GM23248 (cell line): ENCODE measurements at regions not wholly inside any gene's neighbourhood (a gene's known extent, or its start where the extent isn't known, plus 50 kb on each side); places are given as distances from the start of the nearest gene placed in this dataset.

Experiments used
- EZH2 ChIP-seq: fragments of 200-600 bp; sonication (generic); IDR thresholded peaks from 2 replicates; pipeline ENCODE4 v1.6.1; 2018; ENCODE audit warnings: antibody characterized with exemption, mild to moderate bottlenecking; ENCODE audit not compliant: insufficient read depth, poor library complexity, severe bottlenecking
- EZH2phosphoT487 ChIP-seq: fragments of 200-600 bp; sonication (generic); IDR thresholded peaks from 2 replicates; pipeline ENCODE4 v1.6.1; 2018; ENCODE audit warnings: antibody characterized with exemption, moderate library complexity, mild to moderate bottlenecking, low read depth; ENCODE audit not compliant: insufficient read depth

- TF ChIP-seq EZH2phosphoT487 (no peak), EZH2 (no peak)
Measured at GRCh38 chr5:155134130-155134529, 120.6 kb downstream of the KIF4B start.
